ENCODE measurements at regions not wholly inside any gene's neighbourhood (a gene's known extent, or its start where the extent isn't known, plus 50 kb on each side); places are given as distances from the start of the nearest gene placed in this dataset.
"Not testable (repeated sequence)": the region's sequence is repeated elsewhere in the genome, so short reads cannot be mapped to it uniquely, and the experiment has no call there.

DNA sequence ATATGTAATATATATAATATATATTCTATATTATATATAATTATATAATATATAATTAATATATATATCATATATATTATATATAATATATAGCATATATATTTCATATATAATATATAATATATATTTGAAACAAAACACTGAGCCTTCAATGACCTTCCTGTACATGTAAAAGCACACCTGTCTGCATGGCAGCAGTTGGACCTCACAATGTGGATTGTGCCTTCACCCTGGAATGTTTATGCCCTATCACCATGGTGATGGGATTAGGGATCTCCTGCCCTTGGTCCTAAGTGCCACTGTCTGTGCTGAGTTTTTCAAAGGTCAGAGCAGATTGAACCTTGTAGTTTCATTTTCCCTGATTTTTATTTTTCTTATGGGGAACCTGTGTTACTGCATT lies 966.9 kb downstream of the TUBA3C start:
- TF ChIP-seq, protein P1, sequence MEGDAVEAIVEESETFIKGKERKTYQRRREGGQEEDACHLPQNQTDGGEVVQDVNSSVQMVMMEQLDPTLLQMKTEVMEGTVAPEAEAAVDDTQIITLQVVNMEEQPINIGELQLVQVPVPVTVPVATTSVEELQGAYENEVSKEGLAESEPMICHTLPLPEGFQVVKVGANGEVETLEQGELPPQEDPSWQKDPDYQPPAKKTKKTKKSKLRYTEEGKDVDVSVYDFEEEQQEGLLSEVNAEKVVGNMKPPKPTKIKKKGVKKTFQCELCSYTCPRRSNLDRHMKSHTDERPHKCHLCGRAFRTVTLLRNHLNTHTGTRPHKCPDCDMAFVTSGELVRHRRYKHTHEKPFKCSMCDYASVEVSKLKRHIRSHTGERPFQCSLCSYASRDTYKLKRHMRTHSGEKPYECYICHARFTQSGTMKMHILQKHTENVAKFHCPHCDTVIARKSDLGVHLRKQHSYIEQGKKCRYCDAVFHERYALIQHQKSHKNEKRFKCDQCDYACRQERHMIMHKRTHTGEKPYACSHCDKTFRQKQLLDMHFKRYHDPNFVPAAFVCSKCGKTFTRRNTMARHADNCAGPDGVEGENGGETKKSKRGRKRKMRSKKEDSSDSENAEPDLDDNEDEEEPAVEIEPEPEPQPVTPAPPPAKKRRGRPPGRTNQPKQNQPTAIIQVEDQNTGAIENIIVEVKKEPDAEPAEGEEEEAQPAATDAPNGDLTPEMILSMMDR (IDR thresholded peaks at IDR 0.05; ENCODE audit: low read length) = not testable (repeated sequence)
- TF ChIP-seq EZH2phosphoT487 (IDR thresholded peaks at IDR 0.05; ENCODE audit: low read length) = not testable (repeated sequence)
